SU-DHL-6 (cell line): ENCODE measurements at regions not wholly inside any gene's neighbourhood (a gene's known extent, or its start where the extent isn't known, plus 50 kb on each side); places are given as distances from the start of the nearest gene placed in this dataset.
A peak's percentile ranks its signal among the peaks of the same experiment; 100 is the strongest.

Experiments
- H2AFZ ChIP-seq: fragments of 200-600 bp; sonication (generic); 2 replicates; pipeline ENCODE4 v1.6.1; 2014; ENCODE audit warnings: low read depth, mild to moderate bottlenecking, moderate library complexity, mixed read lengths, antibody characterized with exemption, low read length; ENCODE audit not compliant: severe bottlenecking
- H3F3A ChIP-seq: fragments of 200-600 bp; shearing (Covaris generic); 2 replicates; pipeline ENCODE4 v1.6.0; 2016; ENCODE audit warnings: antibody characterized with exemption, mild to moderate bottlenecking; ENCODE audit not compliant: insufficient read depth
- H3K27ac ChIP-seq: fragments of 200-600 bp; sonication (generic); 2 replicates; pipeline ENCODE4 v1.5.1; 2016; ENCODE audit warnings: low read depth, mild to moderate bottlenecking, low read length, moderate library complexity, mixed read lengths
- H3K27me3 ChIP-seq: fragments of 200-600 bp; sonication (generic), shearing (Covaris generic); 2 replicates; pipeline ENCODE4 v1.6.0; 2014; ENCODE audit warnings: mild to moderate bottlenecking, low read length
- H3K36me3 ChIP-seq: fragments of 200-600 bp; sonication (generic); 2 replicates; pipeline ENCODE4 v1.6.1; 2014; ENCODE audit warnings: mild to moderate bottlenecking, low read length, mixed read lengths
- H3K4me2 ChIP-seq: fragments of 300-600, 200-600 bp; shearing (Covaris generic), sonication (generic); 2 replicates; pipeline ENCODE4 v1.6.0; 2014; ENCODE audit warnings: low read length, low read depth, mild to moderate bottlenecking; ENCODE audit not compliant: poor library complexity, severe bottlenecking
- H3K4me3 ChIP-seq: fragments of 200-600 bp; sonication (generic); 2 replicates; pipeline ENCODE4 v1.5.1; 2014; ENCODE audit warnings: antibody characterized with exemption, low read length, mild to moderate bottlenecking, mixed read lengths; ENCODE audit not compliant: insufficient read depth, poor library complexity, severe bottlenecking
- H3K79me2 ChIP-seq: fragments of 200-600 bp; sonication (generic); 2 replicates; pipeline ENCODE4 v1.6.1; 2014; ENCODE audit warnings: mild to moderate bottlenecking, low read length, moderate library complexity; ENCODE audit not compliant: insufficient read depth
- H3K9ac ChIP-seq: fragments of 200-600 bp; sonication (generic); 2 replicates; pipeline ENCODE4 v1.7.0; 2014; ENCODE audit warnings: mild to moderate bottlenecking, low read length
- H3K9me2 ChIP-seq: fragments of 200-600 bp; sonication (generic); replicated peaks from 2 replicates; pipeline ENCODE4 v1.6.1; 2014; ENCODE audit warnings: low read length; ENCODE audit not compliant: insufficient read depth
- H3K9me3 ChIP-seq: fragments of 200-600 bp; sonication (generic); 2 replicates; pipeline ENCODE4 v1.6.1; 2014; ENCODE audit warnings: low read length, mixed read lengths; ENCODE audit not compliant: insufficient read depth
- H4K20me1 ChIP-seq: fragments of 200-600 bp; sonication (generic); 2 replicates; pipeline ENCODE4 v1.6.1; 2014; ENCODE audit warnings: low read depth, mild to moderate bottlenecking, antibody characterized with exemption, low read length, moderate library complexity, mixed read lengths
- EZH2phosphoT487 ChIP-seq: fragments of 200-600 bp; sonication (generic), shearing (Covaris generic); conservative IDR thresholded peaks from 2 replicates; pipeline ENCODE4 v1.6.1; 2018; ENCODE audit warnings: mild to moderate bottlenecking, antibody characterized with exemption, low read length, moderate library complexity, mixed read lengths
- TF ChIP-seq, protein P1 (sequence below): fragments of 200-600 bp; sonication (generic); IDR thresholded peaks from one replicate; pipeline ENCODE4 v1.5.1; 2017; ENCODE audit warnings: antibody characterized with exemption, mild to moderate bottlenecking, low read length, moderate library complexity; ENCODE audit not compliant: insufficient read depth, poor library complexity, severe bottlenecking

DNA sequence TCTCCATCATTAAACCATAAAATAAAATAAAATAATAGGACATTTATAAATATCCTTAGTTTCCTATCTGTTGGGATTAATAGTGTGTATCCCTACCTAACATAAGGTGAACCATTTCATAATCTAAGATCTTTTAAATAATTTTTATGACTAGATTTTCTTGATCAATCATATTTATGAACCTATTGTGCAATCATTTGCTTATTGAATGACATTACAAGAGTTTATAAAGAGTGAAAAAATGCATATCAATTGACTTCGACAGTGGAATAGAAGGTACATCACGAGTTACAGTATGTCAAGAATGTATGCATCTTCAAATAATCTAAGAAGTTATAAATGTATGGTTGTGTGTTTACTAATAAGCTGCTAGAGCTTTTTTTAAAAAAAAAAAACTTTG is 1554.8 kb upstream of the TMEFF2 start:
- no peaks in the 10 kb centered on the region for H3K27me3 ChIP-seq
- TF ChIP-seq, protein P1, sequence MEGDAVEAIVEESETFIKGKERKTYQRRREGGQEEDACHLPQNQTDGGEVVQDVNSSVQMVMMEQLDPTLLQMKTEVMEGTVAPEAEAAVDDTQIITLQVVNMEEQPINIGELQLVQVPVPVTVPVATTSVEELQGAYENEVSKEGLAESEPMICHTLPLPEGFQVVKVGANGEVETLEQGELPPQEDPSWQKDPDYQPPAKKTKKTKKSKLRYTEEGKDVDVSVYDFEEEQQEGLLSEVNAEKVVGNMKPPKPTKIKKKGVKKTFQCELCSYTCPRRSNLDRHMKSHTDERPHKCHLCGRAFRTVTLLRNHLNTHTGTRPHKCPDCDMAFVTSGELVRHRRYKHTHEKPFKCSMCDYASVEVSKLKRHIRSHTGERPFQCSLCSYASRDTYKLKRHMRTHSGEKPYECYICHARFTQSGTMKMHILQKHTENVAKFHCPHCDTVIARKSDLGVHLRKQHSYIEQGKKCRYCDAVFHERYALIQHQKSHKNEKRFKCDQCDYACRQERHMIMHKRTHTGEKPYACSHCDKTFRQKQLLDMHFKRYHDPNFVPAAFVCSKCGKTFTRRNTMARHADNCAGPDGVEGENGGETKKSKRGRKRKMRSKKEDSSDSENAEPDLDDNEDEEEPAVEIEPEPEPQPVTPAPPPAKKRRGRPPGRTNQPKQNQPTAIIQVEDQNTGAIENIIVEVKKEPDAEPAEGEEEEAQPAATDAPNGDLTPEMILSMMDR, result no peak
- no peak for TF ChIP-seq EZH2phosphoT487
- no peak overlapping the region for H3K9ac ChIP-seq

DNA sequence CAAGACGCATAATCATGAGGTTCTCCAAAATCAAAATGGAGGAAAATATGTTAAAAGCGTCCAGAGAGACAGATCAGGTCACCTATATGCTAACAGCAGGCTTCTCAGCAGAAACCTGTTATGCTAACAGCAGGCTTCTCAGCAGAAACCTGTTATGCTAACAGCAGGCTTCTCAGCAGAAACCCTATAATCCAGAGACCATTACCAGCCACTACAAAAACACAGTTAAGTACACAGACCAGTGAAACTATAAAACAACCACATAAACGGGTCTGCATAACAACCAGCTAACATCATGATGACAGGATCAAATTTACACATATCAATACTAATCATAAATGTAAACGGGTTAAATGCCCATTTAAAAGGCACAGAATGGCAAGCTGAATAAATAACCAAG is 1548.4 kb upstream of the TMEFF2 start:
- Histone ChIP-seq H3K27me3 (no peaks in the 10 kb centered on the region), H3K9me3 (no peaks in the 10 kb centered on the region), H2AFZ (peak overlapping the region; percentile 58), H3K4me3 (no peak overlapping the region), H3K79me2 (no peaks in the 10 kb centered on the region), H3K9ac (no peak overlapping the region), H4K20me1 (no peaks in the 10 kb centered on the region), H3K4me2 (no peak overlapping the region), H3K36me3 (no peaks in the 10 kb centered on the region), H3F3A (no peaks in the 10 kb centered on the region), H3K27ac (no peak overlapping the region), H3K9me2 (no peaks in the 10 kb centered on the region)
- TF ChIP-seq EZH2phosphoT487, result no peak
- TF ChIP-seq, protein P1, result no peak

More for the DNA sequence above, 1554.8 kb upstream of the TMEFF2 start:
- no peak overlapping the region for H3K27ac ChIP-seq
- H3K9me2 ChIP-seq, result no peaks in the 10 kb centered on the region
- H2AFZ ChIP-seq, result no peak overlapping the region
- H3K4me3 ChIP-seq, result no peak overlapping the region
- H3K36me3 ChIP-seq, result no peaks in the 10 kb centered on the region
- no peaks in the 10 kb centered on the region for H4K20me1 ChIP-seq
- H3K79me2 ChIP-seq, result no peaks in the 10 kb centered on the region
- H3K4me2 ChIP-seq, result no peak overlapping the region
- H3F3A ChIP-seq, result no peaks in the 10 kb centered on the region
- H3K9me3 ChIP-seq, result no peaks in the 10 kb centered on the region

DNA sequence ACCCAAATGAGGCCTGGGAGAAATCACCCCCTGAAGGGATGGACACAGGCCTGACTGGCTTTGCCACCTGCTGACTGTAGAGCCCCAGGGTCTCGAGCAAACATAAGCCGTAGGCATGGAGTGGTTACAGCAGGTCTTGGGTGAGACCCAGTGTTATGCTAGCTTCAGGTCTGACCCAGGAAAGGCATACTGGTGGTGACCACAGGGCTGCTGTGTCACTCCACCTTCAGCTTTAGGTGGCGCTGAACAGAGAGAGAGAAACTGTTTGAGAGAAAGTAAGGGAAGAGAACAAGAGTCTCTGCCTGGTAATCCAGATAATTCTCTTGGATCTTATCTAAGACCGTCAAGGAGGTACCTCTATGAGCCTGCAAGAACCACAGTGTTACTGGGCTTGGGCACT is 1544.2 kb upstream of the TMEFF2 start:
- Histone ChIP-seq H3K9me3 (no peaks in the 10 kb centered on the region), H3K4me3 (no peak overlapping the region), H3K9me2 (no peaks in the 10 kb centered on the region), H3F3A (no peaks in the 10 kb centered on the region), H3K9ac (no peak overlapping the region), H3K27me3 (no peaks in the 10 kb centered on the region), H3K27ac (no peak overlapping the region), H3K4me2 (no peak overlapping the region), H4K20me1 (no peaks in the 10 kb centered on the region), H3K79me2 (no peaks in the 10 kb centered on the region), H2AFZ (no peak overlapping the region), H3K36me3 (no peaks in the 10 kb centered on the region)
- no peak for TF ChIP-seq EZH2phosphoT487
- TF ChIP-seq, protein P1, result no peak

DNA sequence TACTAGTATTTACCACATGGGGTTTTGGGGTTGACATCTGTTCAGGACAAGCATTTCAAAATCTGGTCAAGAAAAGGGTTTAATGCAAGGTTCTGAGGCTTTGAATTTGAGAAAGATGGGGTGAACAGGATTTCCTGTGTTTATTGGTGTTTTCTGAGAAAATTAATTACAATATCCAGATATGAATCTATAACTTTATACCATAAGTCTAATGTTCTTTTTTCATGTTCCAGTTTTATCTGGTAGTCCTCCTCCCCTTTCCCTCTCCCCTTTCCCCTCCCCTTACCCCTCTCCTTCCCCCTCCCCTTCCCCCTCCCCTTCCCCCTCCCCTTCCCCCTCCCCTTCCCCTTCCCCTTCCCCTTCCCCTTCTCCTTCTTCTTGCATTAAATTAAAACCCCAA is 1518.2 kb upstream of the TMEFF2 start:
- no peaks in the 10 kb centered on the region for H3K27me3 ChIP-seq
- no peak overlapping the region for H3K4me2 ChIP-seq
- H3K79me2 ChIP-seq, result no peaks in the 10 kb centered on the region
- H3K9me2 ChIP-seq, result no peaks in the 10 kb centered on the region
- TF ChIP-seq, protein P1, result no peak
- TF ChIP-seq EZH2phosphoT487, result no peak
- H3K36me3 ChIP-seq, result 0 out of 2 replicates have a peak, but pooled peaks cover 3% of the 10 kb centered on the region
- H2AFZ ChIP-seq, result peak overlapping the region; percentile 34
- H4K20me1 ChIP-seq, result no peaks in the 10 kb centered on the region
- H3K9me3 ChIP-seq, result no peaks in the 10 kb centered on the region
- H3K4me3 ChIP-seq, result no peak overlapping the region
- H3K27ac ChIP-seq, result no peak overlapping the region
- no peak overlapping the region for H3K9ac ChIP-seq
- H3F3A ChIP-seq, result no peaks in the 10 kb centered on the region
